Osteocyte (in vitro differentiated cells): ENCODE measurements at regions not wholly inside any gene's neighbourhood (a gene's known extent, or its start where the extent isn't known, plus 50 kb on each side); places are given as distances from the start of the nearest gene placed in this dataset.
A peak's percentile ranks its signal among the peaks of the same experiment; 100 is the strongest.

Source experiments
- DNase-seq: peaks from one replicate; pipeline ENCODE4 v3.0.0; 2021; ENCODE audit warnings: mixed read lengths; ENCODE audit not compliant: unreplicated experiment; ENCODE audit errors: extremely low spot score
- H3K27ac Mint-ChIP-seq: one replicate; pipeline ENCODE4 v1.8.0; 2021; ENCODE audit warnings: mild to moderate bottlenecking, mixed read lengths; ENCODE audit not compliant: unreplicated experiment
- H3K27me3 Mint-ChIP-seq: one replicate; pipeline ENCODE4 v1.8.0; 2021; ENCODE audit warnings: mixed read lengths; ENCODE audit not compliant: unreplicated experiment
- H3K36me3 Mint-ChIP-seq: one replicate; pipeline ENCODE4 v1.8.0; 2021; ENCODE audit warnings: mixed read lengths; ENCODE audit not compliant: unreplicated experiment
- H3K4me1 Mint-ChIP-seq: one replicate; pipeline ENCODE4 v1.8.0; 2021; ENCODE audit warnings: mixed read lengths; ENCODE audit not compliant: unreplicated experiment
- H3K4me3 Mint-ChIP-seq: one replicate; pipeline ENCODE4 v1.8.0; 2021; ENCODE audit warnings: mild to moderate bottlenecking, moderate library complexity, mixed read lengths; ENCODE audit not compliant: unreplicated experiment
- H3K9me3 Mint-ChIP-seq: one replicate; pipeline ENCODE4 v1.8.0; 2021; ENCODE audit warnings: mixed read lengths; ENCODE audit not compliant: unreplicated experiment
- CTCF ChIP-seq: fragments of 200-600 bp; sonication (generic); IDR thresholded peaks from 2 replicates; pipeline ENCODE4 v1.5.0; 2021; ENCODE audit warnings: antibody characterized with exemption, mild to moderate bottlenecking, moderate library complexity

- Mint-ChIP-seq H3K4me3 (no peak overlapping the region), H3K27ac (no peak overlapping the region), H3K4me1 (no peaks in the 10 kb centered on the region), H3K9me3 (peaks cover 46% of the 10 kb centered on the region), H3K36me3 (no peaks in the 10 kb centered on the region), H3K27me3 (no peaks in the 10 kb centered on the region)
- no peak for TF ChIP-seq CTCF
- DNase-seq, result peak; percentile 51
Measured at GRCh38 chr22:47654922-47655491, 892.6 kb downstream of the TBC1D22A start.

GRCh38 chr22:47653921-47654320, 891.5 kb downstream of the TBC1D22A start:
- Mint-ChIP-seq H3K9me3 (peaks cover 43% of the 10 kb centered on the region), H3K4me1 (no peaks in the 10 kb centered on the region), H3K27me3 (no peaks in the 10 kb centered on the region), H3K27ac (no peak overlapping the region), H3K36me3 (no peaks in the 10 kb centered on the region), H3K4me3 (no peak overlapping the region)
- TF ChIP-seq CTCF, result no peak
- no peak for DNase-seq

GRCh38 chr22:47651216-47651987, 889.0 kb downstream of the TBC1D22A start:
- Mint-ChIP-seq H3K9me3 (peaks cover 29% of the 10 kb centered on the region), H3K4me1 (no peaks in the 10 kb centered on the region), H3K4me3 (no peak overlapping the region), H3K36me3 (no peaks in the 10 kb centered on the region), H3K27me3 (no peaks in the 10 kb centered on the region), H3K27ac (no peak overlapping the region)
- no peak for TF ChIP-seq CTCF
- peak; percentile 75 for DNase-seq

GRCh38 chr22:47647720-47648119, 885.3 kb downstream of the TBC1D22A start:
- no peaks in the 10 kb centered on the region for H3K4me1 Mint-ChIP-seq
- no peak for DNase-seq

More at GRCh38 chr22:47647720-47648119, 885.3 kb downstream of the TBC1D22A start:
- no peak overlapping the region for H3K27ac Mint-ChIP-seq
- H3K9me3 Mint-ChIP-seq, result peaks cover 43% of the 10 kb centered on the region
- H3K4me3 Mint-ChIP-seq, result no peak overlapping the region
- no peaks in the 10 kb centered on the region for H3K36me3 Mint-ChIP-seq
- H3K27me3 Mint-ChIP-seq, result no peaks in the 10 kb centered on the region
- TF ChIP-seq CTCF, result no peak
